GM12874 (cell line): ENCODE measurements at regions not wholly inside any gene's neighbourhood (a gene's known extent, or its start where the extent isn't known, plus 50 kb on each side); places are given as distances from the start of the nearest gene placed in this dataset.

ENCODE experiments used
- CTCF ChIP-seq: IDR thresholded peaks from 2 replicates; pipeline ENCODE4 v1.5.1; 2011; ENCODE audit warnings: low read depth, mild to moderate bottlenecking, control low read depth, low read length, moderate library complexity; ENCODE audit not compliant: insufficient read depth

GRCh38 chr6:28734443-28734959 lies 189.3 kb downstream of the TRIM27 start:
- no peak for TF ChIP-seq CTCF

GRCh38 chr6:28736121-28736520 lies 187.7 kb downstream of the TRIM27 start:
- no peak for TF ChIP-seq CTCF

- no peak for TF ChIP-seq CTCF
These were observed 185.9 kb downstream of the TRIM27 start for GRCh38 chr6:28737750-28738395.

GRCh38 chr6:28738396-28738765 lies 185.4 kb downstream of the TRIM27 start:
- TF ChIP-seq CTCF, result no peak

- TF ChIP-seq CTCF, result no peak
These were observed 182.4 kb downstream of the TRIM27 start for GRCh38 chr6:28741363-28741762.

GRCh38 chr6:28742668-28743270 lies 181.0 kb downstream of the TRIM27 start:
- no peak for TF ChIP-seq CTCF

GRCh38 chr6:28743271-28743789 lies 180.5 kb downstream of the TRIM27 start:
- no peak for TF ChIP-seq CTCF
